ENCODE measurements at regions not wholly inside any gene's neighbourhood (a gene's known extent, or its start where the extent isn't known, plus 50 kb on each side); places are given as distances from the start of the nearest gene placed in this dataset.
"Not testable (repeated sequence)": the region's sequence is repeated elsewhere in the genome, so short reads cannot be mapped to it uniquely, and the experiment has no call there.

DNA sequence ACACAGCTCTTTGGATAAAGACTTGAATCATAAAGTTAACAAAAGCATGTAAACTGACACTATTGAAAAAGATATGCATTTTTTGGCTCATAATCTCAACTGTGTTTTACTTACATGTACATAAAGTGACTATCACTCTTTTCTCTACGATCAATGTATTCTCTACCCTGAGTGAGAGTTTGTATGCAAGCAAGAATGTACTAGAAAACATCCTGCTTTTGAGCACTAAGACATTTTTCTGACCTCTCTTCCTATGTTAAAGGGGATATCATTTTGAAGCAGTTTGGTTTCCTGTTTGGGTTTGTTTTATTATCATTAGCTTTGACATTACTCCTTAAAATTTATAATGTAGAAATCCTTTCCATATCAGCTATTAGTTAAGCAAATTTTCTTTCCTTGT, 910.8 kb downstream of the C6orf118 start:
- no peak for DNase-seq (ENCODE audit: low read depth in 2 of 2)

- DNase-seq (ENCODE audit: low read depth in 2 of 2) = no peak
These were observed 913.0 kb downstream of the C6orf118 start for GRCh38 chr6:164396071-164397047.

- no peak for DNase-seq (ENCODE audit: low read depth in 2 of 2)
These were observed 929.6 kb downstream of the C6orf118 start for GRCh38 chr6:164379795-164380194.

DNA sequence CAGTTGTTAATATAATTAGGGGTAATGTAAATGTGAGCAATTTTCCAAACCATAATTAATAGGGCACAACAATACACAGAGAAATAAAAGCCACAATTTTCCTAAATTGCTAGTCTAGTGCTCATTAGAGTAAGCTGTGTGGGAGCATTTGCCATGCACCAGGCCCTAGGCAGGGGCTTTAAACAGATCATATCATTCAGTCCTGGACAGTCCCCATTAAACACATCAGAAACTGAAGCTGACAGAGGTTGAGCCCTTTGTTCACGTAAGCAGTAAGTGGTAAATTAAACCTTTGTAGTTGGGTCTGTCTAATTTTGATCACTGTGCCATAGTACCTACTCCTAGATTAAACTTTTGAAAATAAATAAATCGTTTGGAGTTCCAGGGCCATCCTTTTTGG, 931.1 kb downstream of the C6orf118 start:
- no peak for DNase-seq (ENCODE audit: low read depth in 2 of 2)

DNA sequence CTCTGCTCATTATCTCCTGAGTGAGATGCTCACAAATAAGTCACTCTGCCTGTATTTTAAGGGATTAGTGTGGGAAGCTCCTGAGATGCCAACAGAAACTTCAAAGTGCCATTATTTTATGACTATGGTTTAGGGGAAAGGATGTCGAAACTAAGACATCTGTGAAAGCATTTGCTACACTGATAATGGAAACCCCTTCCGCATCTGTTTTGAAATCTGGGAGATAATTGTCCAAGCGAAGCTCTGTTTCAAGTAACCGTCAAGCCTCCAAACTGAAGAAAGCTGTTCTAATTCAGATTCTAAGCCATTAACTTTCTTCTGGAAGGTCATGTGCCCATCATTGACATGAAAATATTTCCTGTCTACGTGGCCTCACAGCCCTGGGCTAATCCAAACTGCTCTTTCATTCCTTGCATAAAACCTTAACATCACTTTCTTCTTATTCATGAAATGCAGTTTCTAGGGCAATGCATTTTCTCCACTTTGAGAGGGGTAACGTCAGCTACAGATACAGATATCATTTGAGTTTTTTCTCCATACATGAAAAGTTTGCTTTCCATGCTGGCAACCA, 932.0 kb downstream of the C6orf118 start:
- DNase-seq (ENCODE audit: low read depth in 2 of 2) = no peak

GRCh38 chr6:164370773-164371172, 938.6 kb downstream of the C6orf118 start:
- no peak for DNase-seq (ENCODE audit: low read depth in 2 of 2)

DNA sequence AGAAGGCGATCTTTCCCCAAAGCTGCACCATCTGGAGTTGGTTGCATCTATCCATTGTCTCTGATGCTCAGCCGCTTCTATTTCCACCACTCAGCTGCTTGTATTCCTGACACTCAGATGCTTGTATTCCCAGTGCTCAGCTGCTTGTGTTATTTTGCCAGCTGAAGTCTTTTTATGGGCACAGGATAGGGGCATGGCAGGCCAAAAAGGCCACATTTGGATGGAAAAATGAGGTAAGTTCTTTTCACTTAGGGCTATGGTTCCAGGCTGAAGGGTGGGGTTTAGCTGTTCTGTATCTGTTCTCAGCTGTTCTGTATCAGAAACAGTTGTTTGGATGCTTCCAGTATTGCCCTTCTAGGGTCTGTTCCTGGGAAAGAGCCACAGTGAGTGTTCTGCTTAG, 944.9 kb downstream of the QKI start:
- DNase-seq (ENCODE audit: low read depth in 2 of 2) = no peak

- DNase-seq (ENCODE audit: low read depth in 2 of 2) = no peak
These were observed 944.5 kb downstream of the QKI start for GRCh38 chr6:164359036-164359435.

DNA sequence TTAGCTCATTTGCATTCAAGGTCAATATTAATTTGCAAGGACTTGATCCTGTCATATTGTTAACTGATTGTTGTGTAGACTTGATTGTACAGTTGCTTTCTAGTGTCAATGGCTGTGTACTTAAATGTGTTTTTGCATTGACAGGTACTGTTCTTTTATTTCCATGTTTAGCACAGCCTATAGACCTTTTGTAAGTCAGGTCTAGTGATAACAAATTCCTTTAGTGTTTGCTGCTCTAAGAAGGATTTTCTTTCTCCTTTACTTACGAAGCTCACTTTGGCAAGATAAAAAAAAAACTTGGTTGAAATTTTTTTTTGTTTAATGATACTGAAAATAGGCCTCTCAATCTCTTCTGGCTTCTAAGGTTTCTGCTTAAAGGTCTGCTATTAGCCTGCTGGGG, 942.3 kb downstream of the QKI start:
- no peak for DNase-seq (ENCODE audit: low read depth in 2 of 2)

DNA sequence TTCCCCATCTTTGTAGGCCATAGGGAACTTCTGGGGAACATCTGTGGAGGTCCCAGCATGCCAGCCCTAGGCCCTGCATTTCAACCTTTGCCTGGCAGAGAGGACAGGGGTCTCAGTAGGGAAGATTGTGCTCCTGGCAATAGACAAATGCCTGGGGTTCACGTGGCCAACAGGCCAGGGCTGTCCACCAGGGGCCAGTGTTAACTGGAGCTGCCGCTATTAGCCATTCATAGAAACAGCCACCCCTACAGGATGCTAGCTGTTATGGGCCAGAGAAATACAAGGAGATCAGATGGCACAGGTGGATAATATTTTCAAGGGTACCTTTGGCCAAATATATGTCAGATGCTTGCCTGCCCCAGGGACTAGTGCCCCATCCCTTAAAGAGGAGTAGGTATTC, 932.9 kb downstream of the QKI start:
- DNase-seq (ENCODE audit: low read depth in 2 of 2) = no peak

- DNase-seq (ENCODE audit: low read depth in 2 of 2) = no peak
These were observed 932.1 kb downstream of the QKI start for GRCh38 chr6:164346631-164347030.

GRCh38 chr6:164345806-164346496, 931.4 kb downstream of the QKI start:
- DNase-seq (ENCODE audit: low read depth in 2 of 2) = no peak

DNA sequence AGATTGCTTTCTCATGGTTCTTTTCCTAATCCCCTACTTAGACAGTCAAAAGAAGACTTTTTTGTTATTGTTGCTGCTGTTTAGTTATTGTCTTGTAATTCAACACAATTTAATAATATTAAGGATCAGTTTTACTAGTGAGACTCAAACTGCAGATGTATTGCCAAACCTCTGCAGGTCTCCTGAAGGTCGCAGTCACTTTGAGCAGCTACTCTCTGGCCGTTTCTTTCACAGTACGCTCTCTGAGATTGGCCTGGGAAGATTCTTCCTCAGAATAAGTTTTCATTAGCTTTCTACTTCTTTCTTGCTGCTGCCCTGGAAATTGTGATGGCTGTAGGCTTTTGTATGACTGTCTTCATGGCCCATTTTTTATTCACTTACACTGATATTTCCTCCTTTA, 930.8 kb downstream of the QKI start:
- DNase-seq (ENCODE audit: low read depth in 2 of 2) = no peak

- no peak for DNase-seq (ENCODE audit: low read depth in 2 of 2)
These were observed 930.3 kb downstream of the QKI start for GRCh38 chr6:164344801-164345291.

GRCh38 chr6:164339442-164339841, 924.9 kb downstream of the QKI start:
- not testable (repeated sequence) for DNase-seq (ENCODE audit: low read depth in 2 of 2)

DNA sequence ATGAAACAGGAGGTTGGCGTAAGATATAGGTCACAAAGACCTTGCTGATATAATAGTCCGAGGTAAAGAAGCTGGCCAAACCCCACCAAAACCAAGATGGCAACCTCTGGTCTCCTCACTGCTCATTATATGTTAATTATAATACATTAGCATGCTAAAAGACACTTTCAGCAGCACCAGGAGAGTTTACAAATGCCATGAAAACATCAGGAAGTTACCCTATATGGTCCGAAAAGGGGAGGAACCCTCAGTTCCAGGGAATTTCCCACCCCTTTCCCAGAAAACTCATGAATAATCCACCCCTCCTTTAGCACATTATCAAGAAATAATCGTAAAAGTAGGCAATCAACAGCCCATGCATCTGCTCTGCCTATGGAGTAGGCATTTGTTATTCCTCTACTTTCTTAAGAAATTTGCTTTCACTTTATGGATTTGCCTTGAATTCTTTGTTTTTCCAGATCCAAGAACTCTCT, 923.4 kb downstream of the QKI start:
- DNase-seq (ENCODE audit: low read depth in 2 of 2) = no peak

- DNase-seq (ENCODE audit: low read depth in 2 of 2) = no peak
These were observed 922.8 kb downstream of the QKI start for GRCh38 chr6:164337024-164337924.

DNA sequence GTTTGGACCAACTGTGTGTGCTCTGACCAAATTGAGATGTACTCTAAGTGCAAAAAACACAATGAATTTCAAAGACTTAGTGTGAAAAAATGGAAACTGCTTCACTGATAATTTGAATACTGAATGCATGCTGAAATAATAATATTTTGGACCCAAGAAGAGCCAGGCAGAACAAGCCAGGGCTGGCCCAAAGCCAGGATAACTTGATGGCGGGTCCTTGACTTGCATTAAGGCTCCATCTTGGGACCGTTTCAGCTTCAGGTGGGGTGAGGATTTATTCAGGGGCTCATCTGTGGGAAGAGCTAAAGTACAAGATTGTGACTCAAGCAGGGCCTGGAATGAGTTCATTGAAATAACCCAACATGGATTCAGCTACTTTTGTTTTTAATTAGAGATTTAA, 921.9 kb downstream of the QKI start:
- DNase-seq (ENCODE audit: low read depth in 2 of 2) = no peak

GRCh38 chr6:164331026-164331425, 916.5 kb downstream of the QKI start:
- no peak for DNase-seq (ENCODE audit: low read depth in 2 of 2)

DNA sequence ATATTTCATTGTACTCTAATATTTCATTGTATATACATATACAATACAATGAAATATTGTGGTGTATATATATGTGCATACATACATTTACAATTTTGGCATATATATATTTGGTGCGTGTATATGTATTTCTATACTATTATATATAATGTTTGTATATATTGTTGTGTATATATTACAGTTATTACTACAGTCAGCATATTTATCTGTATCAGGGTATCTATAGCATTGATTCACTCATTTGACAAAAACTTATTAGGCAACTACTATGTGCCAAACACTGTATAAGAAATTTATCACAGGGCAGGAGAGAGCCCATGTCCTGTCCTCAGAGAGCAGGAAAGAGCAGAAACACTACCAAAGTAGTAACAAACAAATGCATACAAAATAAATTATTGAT, 910.6 kb downstream of the QKI start:
- DNase-seq (ENCODE audit: low read depth in 2 of 2) = no peak

DNA sequence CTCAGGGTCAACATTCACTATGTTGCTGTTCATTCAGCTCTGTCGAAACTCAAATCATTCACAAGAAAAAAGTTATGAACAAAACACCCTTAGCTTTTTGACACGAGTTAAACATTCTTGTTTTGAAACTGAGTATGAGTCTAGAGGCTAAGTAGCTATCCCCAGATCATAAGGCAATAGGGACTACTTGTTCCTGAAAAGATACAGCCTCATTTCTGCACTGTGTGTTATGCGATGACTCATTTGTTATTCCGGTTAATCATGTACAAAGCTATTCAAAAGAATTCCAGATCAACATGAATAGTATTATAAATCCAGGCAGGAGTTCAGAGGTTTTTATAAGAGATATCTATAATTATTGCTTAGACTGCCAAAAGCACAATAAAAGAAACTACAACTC, 908.0 kb downstream of the QKI start:
- no peak for DNase-seq (ENCODE audit: low read depth in 2 of 2)
